ENCODE measurements at regions not wholly inside any gene's neighbourhood (a gene's known extent, or its start where the extent isn't known, plus 50 kb on each side); places are given as distances from the start of the nearest gene placed in this dataset.
A peak's percentile ranks its signal among the peaks of the same experiment; 100 is the strongest.

GRCh38 chr16:85549766-85550421 is 63.2 kb upstream of the GSE1 start:
- Mint-ChIP-seq H3K4me3 (peak overlapping the region in 2 of 8 donors; percentile 42 to 51), H3K9me3 (no peaks in the 10 kb centered on the region), H3K36me3 (no peaks in the 10 kb centered on the region), H3K27me3 (no peaks in the 10 kb centered on the region), H3K4me1 (peaks cover 12 to 24% (median 22%) of the 10 kb centered on the region in 3 donors), H3K27ac (peak overlapping the region in 1 of 6 donors; percentile 84)
- no peak for ATAC-seq (ENCODE audit: low read depth in 2 of 2)
- no peak for DNase-seq

GRCh38 chr16:85550422-85550864 is 62.7 kb upstream of the GSE1 start:
- H3K4me3 Mint-ChIP-seq = no peak overlapping the region
- ATAC-seq (ENCODE audit: low read depth in 2 of 2) (no peak), DNase-seq (no peak)
- no peaks in the 10 kb centered on the region for H3K27me3 Mint-ChIP-seq
- peaks cover 12 to 24% (median 22%) of the 10 kb centered on the region in 3 donors for H3K4me1 Mint-ChIP-seq
- H3K36me3 Mint-ChIP-seq = no peaks in the 10 kb centered on the region
- no peaks in the 10 kb centered on the region for H3K9me3 Mint-ChIP-seq
- H3K27ac Mint-ChIP-seq = no peak overlapping the region

- Mint-ChIP-seq H3K36me3 (no peaks in the 10 kb centered on the region), H3K4me1 (peaks cover 19 to 27% (median 25%) of the 10 kb centered on the region in 3 donors), H3K27me3 (no peaks in the 10 kb centered on the region), H3K4me3 (peak overlapping the region in 6 of 8 donors; percentile 7 to 80 (median 64)), H3K27ac (peak overlapping the region in 1 of 6 donors; percentile 62), H3K9me3 (no peaks in the 10 kb centered on the region)
- no peak for DNase-seq
- no peak for ATAC-seq (ENCODE audit: low read depth in 2 of 2)
These were observed 61.9 kb upstream of the GSE1 start for GRCh38 chr16:85550953-85551924.

- no peak for DNase-seq
- H3K4me1 Mint-ChIP-seq = peaks cover 23 to 35% (median 34%) of the 10 kb centered on the region in 3 donors
- no peaks in the 10 kb centered on the region for H3K27me3 Mint-ChIP-seq
- peak overlapping the region; percentile 83 to 94 (median 89) for H3K4me3 Mint-ChIP-seq
- no peaks in the 10 kb centered on the region for H3K36me3 Mint-ChIP-seq
- H3K27ac Mint-ChIP-seq = peak overlapping the region in 4 of 6 donors; percentile 56 to 96 (median 80)
- H3K9me3 Mint-ChIP-seq = no peaks in the 10 kb centered on the region
- no peak for ATAC-seq (ENCODE audit: low read depth in 2 of 2)
These were observed 60.1 kb upstream of the GSE1 start for GRCh38 chr16:85552980-85553435.

- ATAC-seq (ENCODE audit: low read depth in 2 of 2) (peak; percentile 18 to 21), DNase-seq (no peak)
- no peaks in the 10 kb centered on the region for H3K27me3 Mint-ChIP-seq
- no peaks in the 10 kb centered on the region for H3K36me3 Mint-ChIP-seq
- no peaks in the 10 kb centered on the region for H3K9me3 Mint-ChIP-seq
- peak overlapping the region; percentile 96 to 99 (median 98) for H3K27ac Mint-ChIP-seq
- H3K4me1 Mint-ChIP-seq = peaks cover 29 to 41% (median 40%) of the 10 kb centered on the region in 3 donors
- peak overlapping the region; percentile 90 to 98 (median 94) for H3K4me3 Mint-ChIP-seq
These were observed 59.5 kb upstream of the GSE1 start for GRCh38 chr16:85553436-85554113.

GRCh38 chr16:85554114-85554888 is 58.8 kb upstream of the GSE1 start:
- Mint-ChIP-seq H3K9me3 (no peaks in the 10 kb centered on the region), H3K27me3 (no peaks in the 10 kb centered on the region)

GRCh38 chr16:85554889-85555718 is 58.0 kb upstream of the GSE1 start:
- Mint-ChIP-seq H3K9me3 (no peaks in the 10 kb centered on the region), H3K27me3 (no peaks in the 10 kb centered on the region), H3K27ac (peak overlapping the region; percentile 96 to 99 (median 98)), H3K36me3 (no peaks in the 10 kb centered on the region), H3K4me3 (peak overlapping the region; percentile 94 to 99 (median 97)), H3K4me1 (peaks cover 31 to 48% (median 43%) of the 10 kb centered on the region in 3 donors)
- ATAC-seq (ENCODE audit: low read depth in 2 of 2) (peak; percentile 18 to 19), DNase-seq (peak; percentile 76)

More at GRCh38 chr16:85554114-85554888, 58.8 kb upstream of the GSE1 start:
- Mint-ChIP-seq H3K4me1 (peaks cover 31 to 45% (median 45%) of the 10 kb centered on the region in 3 donors), H3K4me3 (peak overlapping the region; percentile 90 to 99 (median 94)), H3K27ac (peak overlapping the region; percentile 96 to 99 (median 98)), H3K36me3 (no peaks in the 10 kb centered on the region)
- ATAC-seq (ENCODE audit: low read depth in 2 of 2) (peak; percentile 66 to 72), DNase-seq (peak; percentile 87)

GRCh38 chr16:85555719-85556455 is 57.2 kb upstream of the GSE1 start:
- peak overlapping the region; percentile 94 to 99 (median 97) for H3K4me3 Mint-ChIP-seq
- no peaks in the 10 kb centered on the region for H3K36me3 Mint-ChIP-seq

GRCh38 chr16:85556456-85557082 is 56.6 kb upstream of the GSE1 start:
- Mint-ChIP-seq H3K36me3 (no peaks in the 10 kb centered on the region), H3K4me3 (peak overlapping the region; percentile 87 to 99 (median 94)), H3K27me3 (no peaks in the 10 kb centered on the region), H3K4me1 (peaks cover 41 to 61% (median 58%) of the 10 kb centered on the region in 3 donors), H3K27ac (peak overlapping the region in 5 of 6 donors; percentile 80 to 98 (median 96)), H3K9me3 (no peaks in the 10 kb centered on the region)
- DNase-seq (peak; percentile 73), ATAC-seq (ENCODE audit: low read depth in 2 of 2) (peak; percentile 46 to 47)

More at GRCh38 chr16:85555719-85556455, 57.2 kb upstream of the GSE1 start:
- peak overlapping the region; percentile 96 to 99 (median 98) for H3K27ac Mint-ChIP-seq
- H3K27me3 Mint-ChIP-seq = no peaks in the 10 kb centered on the region
- peak; percentile 34 for DNase-seq
- H3K9me3 Mint-ChIP-seq = no peaks in the 10 kb centered on the region
- peaks cover 39 to 55% (median 51%) of the 10 kb centered on the region in 3 donors for H3K4me1 Mint-ChIP-seq
- no peak for ATAC-seq (ENCODE audit: low read depth in 2 of 2)

- Mint-ChIP-seq H3K36me3 (no peaks in the 10 kb centered on the region), H3K27me3 (no peaks in the 10 kb centered on the region), H3K4me1 (peaks cover 44 to 65% (median 62%) of the 10 kb centered on the region in 3 donors), H3K27ac (peak overlapping the region; percentile 77 to 98 (median 96)), H3K9me3 (no peaks in the 10 kb centered on the region), H3K4me3 (peak overlapping the region; percentile 87 to 99 (median 94))
- DNase-seq = no peak
- peak; percentile 29 to 30 for ATAC-seq (ENCODE audit: low read depth in 2 of 2)
These were observed 55.8 kb upstream of the GSE1 start for GRCh38 chr16:85557083-85557970.

Data from naive B cell (primary cell).